GM18520 (cell line): ENCODE measurements at regions not wholly inside any gene's neighbourhood (a gene's known extent, or its start where the extent isn't known, plus 50 kb on each side); places are given as distances from the start of the nearest gene placed in this dataset.
"Not testable (repeated sequence)": the region's sequence is repeated elsewhere in the genome, so short reads cannot be mapped to it uniquely, and the experiment has no call there.

Source experiments
- ATAC-seq: cut with Tn5 transposase; IDR thresholded peaks from one replicate; pipeline ENCODE4 v1.9.1; 2021; ENCODE audit not compliant: unreplicated experiment

DNA sequence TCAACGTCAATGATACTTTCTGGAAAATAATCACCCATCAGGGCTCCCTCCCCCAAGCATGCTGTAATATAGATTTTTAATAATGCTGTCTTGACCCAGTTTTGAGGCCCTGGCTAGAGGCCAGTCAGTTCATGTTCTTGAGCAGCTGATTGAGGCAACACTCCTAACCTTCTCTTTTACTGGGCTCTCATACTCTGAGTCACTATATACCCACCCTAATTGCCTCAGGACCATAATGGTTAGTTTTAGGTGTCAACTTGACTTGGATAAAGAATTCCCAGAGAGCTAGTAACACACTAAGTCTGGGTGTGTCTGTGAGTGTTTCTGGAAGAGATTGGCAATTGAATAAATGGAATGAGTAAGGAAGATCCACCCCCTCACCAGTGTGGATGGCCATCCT is 527.0 kb upstream of the ATP2B1 start:
- no peak for ATAC-seq

DNA sequence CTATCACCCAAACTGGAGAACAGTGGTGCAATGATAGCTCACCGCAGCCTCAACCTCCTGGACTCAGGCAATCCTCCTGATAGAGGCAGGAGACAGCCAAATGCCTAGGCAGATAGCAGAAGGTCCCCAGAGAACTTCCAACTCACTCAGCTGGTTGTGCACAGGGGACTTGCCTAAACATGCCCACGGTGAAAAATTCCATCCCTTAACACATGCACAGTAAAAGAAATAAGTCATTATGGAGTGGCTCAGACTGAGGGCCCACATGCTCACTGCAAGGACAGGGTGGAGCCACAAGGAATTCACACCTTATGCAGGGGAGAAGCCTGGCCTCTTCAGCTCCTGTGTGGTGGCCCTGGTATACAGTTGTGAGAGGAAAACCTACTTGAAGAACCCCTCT is 525.8 kb upstream of the ATP2B1 start:
- no peak for ATAC-seq

GRCh38 chr12:90233168-90234100 is 524.8 kb upstream of the ATP2B1 start:
- no peak for ATAC-seq

DNA sequence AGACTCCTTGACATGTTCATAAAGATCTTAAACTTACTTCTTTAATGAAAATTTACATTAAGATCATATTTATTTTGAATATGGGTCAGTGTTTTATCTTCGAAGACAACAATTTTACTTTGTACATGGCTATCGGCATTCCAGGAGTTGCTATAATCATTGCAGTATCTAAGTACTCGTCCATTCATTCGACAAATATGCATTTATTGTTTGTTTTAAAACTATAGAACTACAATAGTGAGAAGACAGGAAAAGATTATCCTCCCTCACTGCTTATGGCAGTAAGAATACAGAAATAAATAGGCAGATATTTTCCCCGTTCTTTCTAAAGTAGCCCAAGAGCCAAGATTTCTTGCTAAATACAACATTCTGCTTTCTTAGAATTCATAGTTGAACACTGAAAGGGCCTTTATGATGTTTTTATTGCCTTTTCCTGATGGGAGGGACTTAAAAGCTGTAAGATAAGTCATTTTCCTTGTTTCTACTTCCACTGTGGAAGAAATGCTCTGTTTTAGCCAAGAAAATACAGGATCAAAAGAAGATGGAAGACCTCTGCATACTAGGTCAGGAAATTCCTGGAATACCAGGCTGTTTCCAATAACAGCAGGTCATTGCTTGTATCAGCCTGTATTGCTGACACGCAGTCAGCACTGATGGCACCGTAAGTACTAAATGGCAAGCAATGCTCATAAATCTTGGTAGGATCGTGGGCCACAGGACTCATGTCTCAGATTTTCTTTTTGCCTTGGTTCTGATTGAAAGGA is 521.0 kb upstream of the ATP2B1 start:
- ATAC-seq: no peak

DNA sequence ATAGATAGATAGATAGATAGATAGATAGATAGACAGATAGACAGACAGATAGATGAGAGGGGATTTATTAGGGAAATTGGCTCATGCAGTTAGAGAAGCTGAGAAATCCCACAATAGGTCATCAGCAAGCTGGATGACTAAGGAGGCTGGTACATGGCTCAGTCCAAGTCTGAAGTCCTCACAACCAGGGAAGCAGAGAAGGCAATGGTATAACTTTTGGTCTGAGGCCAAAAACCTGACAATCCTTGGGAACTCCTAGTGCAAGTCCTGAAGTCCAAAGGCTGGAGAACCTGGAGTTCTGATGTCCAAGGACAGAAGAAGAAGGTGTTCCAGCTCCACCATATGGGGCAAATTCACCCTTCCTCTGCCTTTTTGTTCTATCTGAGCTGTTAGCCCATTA is 517.6 kb upstream of the ATP2B1 start:
- no peak for ATAC-seq

DNA sequence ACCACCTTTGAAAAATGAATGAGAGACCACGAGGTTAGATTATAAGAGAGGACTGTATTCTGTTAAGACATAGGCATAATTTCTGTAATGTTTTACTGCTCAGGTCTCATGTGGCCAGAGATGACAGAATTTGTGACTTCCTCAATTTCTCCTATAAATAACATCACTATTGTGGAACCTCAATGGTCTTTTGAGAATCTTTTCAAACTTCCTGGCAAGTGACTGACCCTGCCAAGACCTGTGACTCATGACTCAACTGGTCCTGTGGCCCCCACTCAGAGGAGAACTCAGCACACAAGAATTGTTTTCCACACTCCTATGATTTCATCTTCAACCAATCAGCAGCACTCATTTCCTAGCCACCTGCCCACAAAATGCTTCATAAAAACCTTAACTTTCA is 508.2 kb upstream of the ATP2B1 start:
- no peak for ATAC-seq

- no peak for ATAC-seq
Measured at GRCh38 chr12:90216020-90216552, 507.4 kb upstream of the ATP2B1 start.

DNA sequence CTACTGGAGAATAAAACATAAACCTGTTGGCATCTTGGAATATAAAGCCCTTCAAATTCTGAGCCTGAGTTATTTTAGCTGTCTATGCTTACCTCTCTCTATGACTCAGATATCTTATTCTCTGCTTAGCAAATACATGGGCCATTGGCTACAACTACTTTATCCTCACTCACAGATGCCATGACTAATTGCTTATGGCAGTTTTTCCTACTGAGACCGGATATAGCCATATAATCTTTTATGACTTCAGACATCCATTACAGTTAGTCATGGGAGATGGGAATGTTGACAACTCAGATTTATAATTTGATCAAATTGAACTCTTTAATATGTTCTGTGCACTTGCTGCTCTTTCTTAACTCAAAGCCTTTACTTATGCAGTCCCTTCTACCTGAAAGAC is 502.4 kb upstream of the ATP2B1 start:
- no peak for ATAC-seq

GRCh38 chr12:90209029-90209428 is 500.4 kb upstream of the ATP2B1 start:
- ATAC-seq: no peak

DNA sequence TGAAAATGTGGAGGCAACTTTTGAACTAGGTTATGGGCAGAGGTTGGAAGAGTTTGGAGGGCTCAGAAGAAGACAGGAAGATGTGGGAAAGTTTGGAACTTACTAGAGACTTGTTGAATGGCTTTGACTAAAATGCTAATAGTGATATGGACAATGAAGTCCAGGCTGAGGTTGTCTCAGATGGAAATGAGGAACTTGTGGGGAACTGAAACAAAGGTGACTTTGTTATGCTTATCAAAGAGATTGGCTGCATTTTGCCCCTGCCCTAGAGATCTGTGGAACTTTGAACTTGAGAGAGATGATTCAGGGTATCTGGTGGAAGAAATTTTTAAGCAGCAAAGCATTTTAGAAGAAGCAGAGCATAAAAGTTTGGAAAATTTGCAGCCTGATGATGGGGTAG is 499.7 kb upstream of the ATP2B1 start:
- not testable (repeated sequence) for ATAC-seq

GRCh38 chr12:90207799-90208198 is 499.2 kb upstream of the ATP2B1 start:
- no peak for ATAC-seq

GRCh38 chr12:90205165-90205564 is 496.5 kb upstream of the ATP2B1 start:
- no peak for ATAC-seq

- ATAC-seq: no peak
Measured at GRCh38 chr12:90203556-90203955, 494.9 kb upstream of the ATP2B1 start.

- ATAC-seq: no peak
Measured at GRCh38 chr12:90199006-90199405, 490.4 kb upstream of the ATP2B1 start.

DNA sequence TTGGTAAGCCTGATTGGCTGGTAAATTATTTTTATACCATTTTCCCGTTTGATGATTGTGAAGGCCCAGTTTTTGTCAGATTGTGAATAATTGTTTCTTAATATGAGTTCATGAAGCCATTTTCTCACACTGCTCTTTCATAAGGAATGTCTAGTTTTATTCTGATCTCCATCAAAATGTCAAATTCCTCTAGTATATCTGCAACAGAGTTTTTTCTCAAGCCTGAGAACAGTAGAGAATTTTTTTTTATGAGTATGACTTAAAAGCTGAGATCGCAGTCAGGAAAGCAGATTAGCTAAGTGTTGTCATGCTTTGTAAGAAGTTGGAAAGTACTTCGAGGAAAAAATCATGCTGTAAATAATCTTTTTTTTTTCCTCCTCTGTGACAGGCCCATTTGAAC is 484.9 kb upstream of the ATP2B1 start:
- ATAC-seq: no peak

DNA sequence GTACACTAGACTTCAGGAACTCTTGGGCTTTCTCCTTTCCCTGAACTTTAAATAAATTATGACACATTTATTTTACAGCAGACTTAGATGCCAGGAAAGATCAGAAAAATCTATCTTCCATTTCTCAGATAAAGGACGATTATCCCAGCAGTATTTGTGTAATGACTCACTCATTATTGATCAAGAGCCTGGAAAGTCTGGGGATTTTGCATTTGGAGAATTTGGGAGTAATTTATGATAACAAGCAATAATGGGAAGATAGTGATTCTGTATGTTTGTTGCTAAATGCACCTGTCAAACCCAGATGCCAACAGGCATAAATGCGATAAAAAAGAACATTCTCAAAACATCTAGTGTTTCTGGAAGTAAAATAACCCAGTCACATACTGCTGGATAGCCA is 480.2 kb upstream of the ATP2B1 start:
- no peak for ATAC-seq

DNA sequence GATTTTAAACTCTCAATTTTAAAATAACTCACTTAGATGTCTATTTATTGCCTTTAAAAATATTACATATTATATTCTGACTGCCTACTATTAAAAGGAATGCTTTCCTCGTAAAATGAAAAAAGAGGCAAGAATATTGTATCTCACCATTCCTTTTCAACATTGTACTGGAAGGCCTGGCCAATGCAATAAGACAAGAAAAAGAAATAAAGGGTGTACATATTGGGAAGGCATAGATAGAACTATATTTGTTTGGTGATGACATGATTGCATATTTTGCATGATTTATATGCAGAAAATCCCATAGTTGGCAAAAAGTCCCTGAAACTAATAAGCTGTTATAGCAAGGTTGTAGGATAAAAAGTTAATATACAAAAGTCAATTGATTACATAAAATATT is 474.6 kb upstream of the ATP2B1 start:
- ATAC-seq: no peak

GRCh38 chr12:90181216-90181615 is 472.6 kb upstream of the ATP2B1 start:
- no peak for ATAC-seq

DNA sequence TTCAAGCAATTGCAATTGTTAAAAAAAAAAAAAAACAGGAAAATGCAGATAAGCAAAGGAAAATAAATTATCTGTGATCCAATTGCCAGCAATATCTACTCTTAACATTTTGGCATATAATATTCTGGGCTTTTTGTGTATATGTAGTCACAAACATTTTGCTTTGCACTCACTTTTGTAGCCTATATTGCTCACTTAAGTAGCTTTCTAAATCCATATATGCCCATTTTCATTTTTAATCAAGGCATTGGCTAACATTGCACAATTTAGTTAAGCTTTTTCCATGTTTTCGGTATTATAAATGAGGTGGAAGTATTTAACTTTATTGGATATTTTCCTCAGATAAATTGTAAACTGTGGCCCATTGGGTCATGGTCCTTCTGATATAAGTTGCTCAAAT is 466.3 kb upstream of the ATP2B1 start:
- ATAC-seq: no peak

GRCh38 chr12:90174198-90174510 is 465.5 kb upstream of the ATP2B1 start:
- ATAC-seq: peak; percentile 39

DNA sequence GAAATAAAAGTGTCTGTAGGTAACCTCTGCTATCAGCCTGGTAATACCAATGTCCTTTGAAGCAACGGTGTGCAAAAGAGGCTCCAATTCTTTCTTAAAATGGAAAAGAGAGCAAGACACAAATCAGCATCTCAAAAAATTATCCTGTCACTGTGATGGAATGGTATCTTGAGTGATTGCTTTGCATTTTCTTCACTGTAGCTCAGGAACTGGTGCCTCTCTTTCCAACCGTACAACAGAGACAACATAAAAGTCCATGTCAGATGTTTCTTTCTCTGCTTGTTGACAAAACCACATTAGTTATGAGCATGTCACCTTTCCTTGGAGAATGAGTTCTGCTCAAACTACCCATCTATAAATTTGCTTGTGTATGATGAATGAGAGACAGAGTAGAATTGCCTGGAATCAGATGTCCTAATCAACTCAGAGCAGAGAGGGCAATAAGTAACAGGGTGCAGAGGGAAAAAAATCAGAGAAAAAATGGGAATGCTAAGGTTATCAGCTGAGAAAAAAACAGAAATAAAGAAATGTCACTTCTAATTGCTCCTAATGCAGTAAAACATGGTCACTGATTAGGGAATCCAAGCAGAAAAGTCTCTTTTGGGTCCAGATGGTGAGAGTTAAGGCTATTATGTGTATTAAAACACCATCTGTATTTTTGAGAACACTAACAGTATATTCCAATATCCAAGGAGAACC is 465.0 kb upstream of the ATP2B1 start:
- ATAC-seq: no peak

- no peak for ATAC-seq
Measured at GRCh38 chr12:90172524-90172923, 463.9 kb upstream of the ATP2B1 start.
